Right lobe of liver (tissue), 4 donors: ENCODE measurements at regions not wholly inside any gene's neighbourhood (a gene's known extent, or its start where the extent isn't known, plus 50 kb on each side); places are given as distances from the start of the nearest gene placed in this dataset.

Experiments used
- POLR2A ChIP-seq: fragments of 450-650 bp; IDR thresholded peaks from one replicate; pipeline ENCODE4 v1.6.1; 2017; ENCODE audit warnings: antibody characterized with exemption, mild to moderate bottlenecking
- TF ChIP-seq, protein P1 (sequence below), 4 donors: fragments of 200-600 bp in 3 of 4; fragments of 450-650 bp in 1 of 4; IDR thresholded peaks; one replicate each; pipeline versions ENCODE4 v1.5.1 to v1.8.0; 2016 to 2022; ENCODE audit warnings: antibody characterized with exemption in 4 of 4, mild to moderate bottlenecking in 2 of 4
- donor health status: DM: no; HTN: no; CAD: no.
- donor health status: DM: no; HTN: no; CAD: no.
- donor health status: DM: no; HTN: yes; CAD: no.

DNA sequence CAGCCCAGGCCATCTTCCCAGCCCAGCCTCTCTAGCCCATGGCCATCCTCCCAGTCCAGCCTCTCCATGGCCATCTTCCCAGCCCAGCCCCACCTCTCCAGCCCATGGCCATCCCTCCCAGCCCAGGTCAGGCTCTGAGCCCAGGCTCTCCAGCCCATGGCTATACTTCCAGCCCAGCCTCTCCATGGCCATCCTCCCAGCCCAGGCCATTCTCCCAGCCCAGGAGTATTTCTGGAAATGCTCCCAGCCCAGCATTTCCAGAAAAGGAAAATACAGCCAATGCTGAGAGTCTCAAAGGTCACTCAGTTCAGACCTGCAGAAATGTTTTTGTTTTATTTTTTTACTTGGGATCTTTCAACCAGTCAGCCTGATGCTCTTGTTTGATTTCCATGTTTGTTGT lies 70.0 kb upstream of the ZNF281 start:
- TF ChIP-seq, protein P1, sequence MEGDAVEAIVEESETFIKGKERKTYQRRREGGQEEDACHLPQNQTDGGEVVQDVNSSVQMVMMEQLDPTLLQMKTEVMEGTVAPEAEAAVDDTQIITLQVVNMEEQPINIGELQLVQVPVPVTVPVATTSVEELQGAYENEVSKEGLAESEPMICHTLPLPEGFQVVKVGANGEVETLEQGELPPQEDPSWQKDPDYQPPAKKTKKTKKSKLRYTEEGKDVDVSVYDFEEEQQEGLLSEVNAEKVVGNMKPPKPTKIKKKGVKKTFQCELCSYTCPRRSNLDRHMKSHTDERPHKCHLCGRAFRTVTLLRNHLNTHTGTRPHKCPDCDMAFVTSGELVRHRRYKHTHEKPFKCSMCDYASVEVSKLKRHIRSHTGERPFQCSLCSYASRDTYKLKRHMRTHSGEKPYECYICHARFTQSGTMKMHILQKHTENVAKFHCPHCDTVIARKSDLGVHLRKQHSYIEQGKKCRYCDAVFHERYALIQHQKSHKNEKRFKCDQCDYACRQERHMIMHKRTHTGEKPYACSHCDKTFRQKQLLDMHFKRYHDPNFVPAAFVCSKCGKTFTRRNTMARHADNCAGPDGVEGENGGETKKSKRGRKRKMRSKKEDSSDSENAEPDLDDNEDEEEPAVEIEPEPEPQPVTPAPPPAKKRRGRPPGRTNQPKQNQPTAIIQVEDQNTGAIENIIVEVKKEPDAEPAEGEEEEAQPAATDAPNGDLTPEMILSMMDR (IDR thresholded peaks at IDR 0.05): no peak
- no peak for TF ChIP-seq POLR2A
